Heart left ventricle (tissue), 16 donors: ENCODE measurements at regions not wholly inside any gene's neighbourhood (a gene's known extent, or its start where the extent isn't known, plus 50 kb on each side); places are given as distances from the start of the nearest gene placed in this dataset.

Experiments
- ATAC-seq, 4 donors: fragments of 200-7000 bp; cut with Tn5 transposase; one replicate each; pipeline ENCODE4 v1.9.1; 2020 to 2022; ENCODE audit warnings: moderate library complexity in 4 of 4, mild to moderate bottlenecking in 3 of 4, moderate number of reproducible peaks in 1 of 4
- DNase-seq, 5 donors: peaks; one replicate each; pipeline ENCODE4 v3.0.0-alpha.2; 2020
- H3K27ac ChIP-seq, 12 donors: fragments of 200-600 bp; sonication (generic) in 4 of 12; one replicate each; pipeline versions ENCODE4 v1.5.0 to v1.8.0; 2016 to 2022; ENCODE audit warnings: mild to moderate bottlenecking in 2 of 12
- H3K27me3 ChIP-seq, 9 donors: fragments of 200-600 bp; sonication (generic) in 2 of 9; one replicate each; pipeline versions ENCODE4 v1.5.1 to v1.8.0; 2016 to 2022; ENCODE audit warnings: mild to moderate bottlenecking in 3 of 9
- H3K36me3 ChIP-seq, 9 donors: fragments of 200-600 bp; sonication (generic) in 2 of 9; one replicate each; pipeline versions ENCODE4 v1.5.0 to v1.8.0; 2018 to 2022; ENCODE audit warnings: mild to moderate bottlenecking in 2 of 9
- H3K4me1 ChIP-seq, 12 donors: fragments of 200-600 bp; sonication (generic) in 4 of 12; one replicate each; pipeline versions ENCODE4 v1.5.0 to v1.8.0; 2016 to 2022; ENCODE audit warnings: mild to moderate bottlenecking in 3 of 12
- H3K4me3 ChIP-seq, 12 donors: fragments of 200-600 bp; sonication (generic) in 4 of 12; one replicate each; pipeline versions ENCODE4 v1.5.0 to v1.8.0; 2017 to 2022; ENCODE audit warnings: mild to moderate bottlenecking in 9 of 12, moderate library complexity in 4 of 12
- H3K9me3 ChIP-seq, 12 donors: fragments of 200-600 bp; sonication (generic) in 4 of 12; one replicate each; pipeline versions ENCODE4 v1.5.0 to v1.8.0; 2016 to 2022; ENCODE audit warnings: mild to moderate bottlenecking in 1 of 12
- POLR2A ChIP-seq, 2 donors: fragments of 450-650 bp; IDR thresholded peaks; one replicate each; pipeline ENCODE4 v1.6.1; 2017; ENCODE audit warnings: antibody characterized with exemption in 2 of 2, mild to moderate bottlenecking in 2 of 2, moderate library complexity in 2 of 2
- WGBS, 4 donors: extraction: QIAGEN DNeasy Blood & Tissue Kit in 2 of 4; methylation state at CpG; one replicate each; pipeline versions ENCODE4 v1.1.5 to v1.1.7; 2013 to 2018; 5-methylcytosine and 5-hydroxymethylcytosine counted together
- intact Hi-C, 10 donors: fragments of 100-400 bp; cut with DNase I; formaldehyde crosslinking; loops; one replicate each; pipeline versions ENCODE4 v1.11.1 to v1.14.2; 2022
- TF ChIP-seq, protein P1 (sequence below), 12 donors: fragments of 200-600 bp; sonication (generic) in 4 of 12; IDR thresholded peaks; one replicate each; pipeline versions ENCODE4 v1.5.0 to v1.8.0; 2018 to 2022; ENCODE audit warnings: antibody characterized with exemption in 12 of 12, mild to moderate bottlenecking in 5 of 12
- donor health status: ischemic (EF 13 %, LVEDD 7.1; RV severe dilation, severe dysfunction).
- donor health status: healthy with polysubstance abuse.
- donor health status: DM: no; HTN: yes; CAD: no.
- donor health status: DM: no; HTN: no; CAD: no.
- donor health status: ischemic (EF 25% LVEDD 6.9; RV normal size, moderate dysfunction).
- donor health status: ischemic (EF 25% LVEDD 5.7; RV mildly dilated, moderate dysfunction).
- donor health status: healthy.
- donor health status: DM: yes; HTN: yes; CAD: no.
- donor health status: ischemic (EF 35%, LVEDD 5.7; RV mildly dilated, moderate dysfunction).
- donor health status: nonischemic (EF 11% LVEDD 7.7; RV severe dilation, severe dysfunction).
- donor health status: DM: yes; HTN: yes; CAD: no.
- donor health status: PGD.
- donor health status: ischemic (EF 29% LVEDD 5.4; RV normal size, mild dysfunction).
- donor health status: nonischemic (EF 23%, LVEDD 6.1; RV moderate dilation, normal function).

DNA sequence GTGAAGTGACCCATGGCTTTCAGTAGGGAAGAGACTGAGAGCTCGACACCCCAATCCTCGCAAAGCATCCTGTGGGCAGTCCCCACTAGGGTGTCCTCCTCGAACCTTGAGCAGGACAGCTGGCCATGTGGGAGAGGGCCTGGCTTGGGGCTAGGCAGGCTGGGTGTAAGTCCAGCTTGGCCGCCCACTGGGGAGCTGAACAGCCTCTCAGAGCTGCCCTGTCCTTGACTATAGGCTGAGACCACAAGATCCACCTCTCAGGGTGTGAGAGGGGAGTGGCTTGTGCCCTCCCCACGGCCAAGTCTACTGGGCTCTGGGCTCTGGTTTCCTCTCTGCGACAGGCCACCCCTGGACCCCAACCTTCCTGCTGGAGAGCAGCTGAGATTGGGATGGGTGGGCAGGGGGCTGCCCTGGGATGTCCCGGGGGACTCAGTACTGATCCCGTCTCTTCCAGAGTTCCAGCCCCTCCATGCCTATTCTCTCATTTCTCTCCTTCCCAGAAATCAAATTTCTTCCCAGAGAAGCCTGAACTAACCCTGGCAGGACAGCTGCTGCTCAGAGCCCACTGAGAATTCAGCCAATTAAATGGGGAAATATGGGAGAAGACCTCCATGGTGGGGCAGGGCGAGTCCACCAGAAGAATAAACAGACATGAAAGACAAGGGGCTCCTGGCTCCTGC, 282.9 kb downstream of the PTPRU start:
- no peak for DNase-seq
- no peaks in the 10 kb centered on the region for H3K36me3 ChIP-seq
- H3K4me1 ChIP-seq: no peaks in the 10 kb centered on the region
- intact Hi-C loops: loop anchor here in 6 of 10 donors (10.0 kb wide), 4 partner anchors 64 to 596 kb away; no protein-coding TSS in a partner anchor
- 63 to 78% (median 66%) methylated on average over 9 of the region's 9 CpGs for WGBS, 4 donors
- no peak overlapping the region for H3K4me3 ChIP-seq
- H3K27ac ChIP-seq: no peak overlapping the region
- H3K27me3 ChIP-seq: peaks cover 0 to 43% (median 10%) of the 10 kb centered on the region in 9 donors
- no peak for TF ChIP-seq POLR2A (IDR thresholded peaks at IDR 0.05)
- TF ChIP-seq, protein P1, sequence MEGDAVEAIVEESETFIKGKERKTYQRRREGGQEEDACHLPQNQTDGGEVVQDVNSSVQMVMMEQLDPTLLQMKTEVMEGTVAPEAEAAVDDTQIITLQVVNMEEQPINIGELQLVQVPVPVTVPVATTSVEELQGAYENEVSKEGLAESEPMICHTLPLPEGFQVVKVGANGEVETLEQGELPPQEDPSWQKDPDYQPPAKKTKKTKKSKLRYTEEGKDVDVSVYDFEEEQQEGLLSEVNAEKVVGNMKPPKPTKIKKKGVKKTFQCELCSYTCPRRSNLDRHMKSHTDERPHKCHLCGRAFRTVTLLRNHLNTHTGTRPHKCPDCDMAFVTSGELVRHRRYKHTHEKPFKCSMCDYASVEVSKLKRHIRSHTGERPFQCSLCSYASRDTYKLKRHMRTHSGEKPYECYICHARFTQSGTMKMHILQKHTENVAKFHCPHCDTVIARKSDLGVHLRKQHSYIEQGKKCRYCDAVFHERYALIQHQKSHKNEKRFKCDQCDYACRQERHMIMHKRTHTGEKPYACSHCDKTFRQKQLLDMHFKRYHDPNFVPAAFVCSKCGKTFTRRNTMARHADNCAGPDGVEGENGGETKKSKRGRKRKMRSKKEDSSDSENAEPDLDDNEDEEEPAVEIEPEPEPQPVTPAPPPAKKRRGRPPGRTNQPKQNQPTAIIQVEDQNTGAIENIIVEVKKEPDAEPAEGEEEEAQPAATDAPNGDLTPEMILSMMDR (IDR thresholded peaks at IDR 0.05): no peak
- no peaks in the 10 kb centered on the region for H3K9me3 ChIP-seq
- ATAC-seq: no peak

DNA sequence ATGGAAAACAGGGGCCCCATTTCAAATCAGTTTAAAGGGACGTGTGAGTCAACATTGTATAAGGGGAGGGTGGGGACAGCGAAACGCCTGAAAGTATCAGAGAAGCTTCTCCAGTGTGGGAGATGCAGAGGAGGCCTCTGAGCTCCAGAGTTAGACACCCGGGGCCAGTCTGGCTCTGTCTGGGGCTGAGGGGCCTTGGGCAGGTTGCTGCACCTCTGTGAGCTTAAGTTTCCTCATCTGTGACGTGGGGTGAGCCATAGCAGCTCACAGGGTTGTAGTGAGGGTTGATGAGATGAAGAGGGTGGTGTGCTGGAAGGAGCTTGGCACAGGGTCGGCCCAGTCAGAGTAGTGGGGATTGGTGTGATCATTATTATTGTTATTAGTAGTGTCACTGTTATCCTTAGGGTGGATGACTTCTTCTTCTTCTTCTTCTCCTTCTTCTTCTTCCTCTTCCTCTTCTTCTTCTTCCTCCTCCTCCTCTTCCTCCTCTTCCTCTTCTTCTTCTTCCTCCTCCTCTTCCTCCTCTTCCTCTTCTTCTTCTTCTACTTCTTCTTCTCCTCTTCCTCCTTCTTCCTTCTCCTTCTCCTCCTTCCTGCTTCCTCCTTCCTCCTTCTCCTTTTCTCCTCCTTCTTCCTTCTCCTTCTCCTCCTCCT, 282.0 kb downstream of the PTPRU start:
- Histone ChIP-seq H3K27me3 (peaks cover 0 to 40% (median 10%) of the 10 kb centered on the region in 9 donors), H3K4me3 (no peak overlapping the region), H3K4me1 (no peaks in the 10 kb centered on the region), H3K27ac (no peak overlapping the region), H3K36me3 (no peaks in the 10 kb centered on the region), H3K9me3 (no peaks in the 10 kb centered on the region)
- no peak for DNase-seq
- intact Hi-C loops: loop anchor here in 6 of 10 donors (10.0 kb wide), 4 partner anchors 64 to 596 kb away; no protein-coding TSS in a partner anchor
- WGBS, 4 donors: 70 to 74% (median 72%) methylated on average over 6 of the region's 6 CpGs
- TF ChIP-seq POLR2A (IDR thresholded peaks at IDR 0.05): no peak
- TF ChIP-seq, protein P1 (IDR thresholded peaks at IDR 0.05): no peak
- ATAC-seq: no peak

DNA sequence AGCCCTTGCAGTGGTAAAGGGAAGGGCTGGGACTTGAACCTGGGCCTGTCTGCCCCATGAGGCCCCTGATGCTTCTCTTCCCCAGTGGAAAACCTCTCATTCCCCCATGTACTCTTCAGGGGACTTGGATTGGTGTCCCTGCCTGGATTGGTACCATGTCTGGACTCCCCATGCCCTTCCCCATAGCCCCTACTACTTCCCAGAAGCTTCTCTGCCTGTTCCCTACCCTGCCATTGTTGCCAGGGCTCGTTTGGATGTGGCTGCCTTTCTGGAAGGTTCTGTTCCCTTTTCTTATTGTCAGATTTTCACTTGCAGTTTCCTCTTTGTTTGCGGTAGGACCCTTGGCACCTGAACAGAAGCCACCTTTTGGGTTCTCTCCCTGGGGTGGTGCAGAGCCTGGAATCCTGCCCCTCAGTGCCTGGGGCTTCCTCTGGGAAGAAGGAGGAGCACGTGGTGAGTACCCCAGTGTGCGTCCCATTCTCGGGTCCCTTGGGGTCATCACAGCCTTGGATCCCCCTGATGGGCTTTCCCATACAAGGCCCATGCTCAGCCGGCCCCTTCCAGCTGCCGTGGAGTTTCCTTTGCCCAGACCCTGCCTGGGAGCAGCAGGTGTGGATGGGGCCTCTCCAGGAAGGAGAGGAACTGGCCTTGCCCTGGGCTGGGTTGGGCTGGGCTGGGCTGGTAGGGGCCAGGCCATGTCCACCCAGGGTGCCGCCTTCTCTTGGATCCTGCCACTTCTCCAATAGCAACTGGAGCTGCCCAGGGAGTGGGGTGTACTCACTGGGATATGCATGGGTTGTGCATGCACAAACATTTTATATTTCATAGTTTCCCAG, 281.1 kb downstream of the PTPRU start:
- no peak for DNase-seq
- no peaks in the 10 kb centered on the region for H3K4me1 ChIP-seq
- H3K36me3 ChIP-seq: no peaks in the 10 kb centered on the region
- H3K9me3 ChIP-seq: peaks cover 0 to 1% (median 0%) of the 10 kb centered on the region in 12 donors
- no peak for ATAC-seq
- intact Hi-C loops: loop anchor here in 6 of 10 donors (10.0 kb wide), 4 partner anchors 63 to 597 kb away; no protein-coding TSS in a partner anchor
- WGBS, 4 donors: 66 to 74% (median 70%) methylated on average over 8 of the region's 8 CpGs
- peaks cover 0 to 40% (median 10%) of the 10 kb centered on the region in 9 donors for H3K27me3 ChIP-seq
- H3K27ac ChIP-seq: no peak overlapping the region
- TF ChIP-seq, protein P1 (IDR thresholded peaks at IDR 0.05): no peak
- TF ChIP-seq POLR2A (IDR thresholded peaks at IDR 0.05): no peak
- no peak overlapping the region for H3K4me3 ChIP-seq
